ENCODE measurements at regions not wholly inside any gene's neighbourhood (a gene's known extent, or its start where the extent isn't known, plus 50 kb on each side); places are given as distances from the start of the nearest gene placed in this dataset.

- POLR2A ChIA-PET, result no interaction called here
These were observed 433.2 kb upstream of the DEPDC1 start for GRCh38 chr1:68930101-68930500.

DNA sequence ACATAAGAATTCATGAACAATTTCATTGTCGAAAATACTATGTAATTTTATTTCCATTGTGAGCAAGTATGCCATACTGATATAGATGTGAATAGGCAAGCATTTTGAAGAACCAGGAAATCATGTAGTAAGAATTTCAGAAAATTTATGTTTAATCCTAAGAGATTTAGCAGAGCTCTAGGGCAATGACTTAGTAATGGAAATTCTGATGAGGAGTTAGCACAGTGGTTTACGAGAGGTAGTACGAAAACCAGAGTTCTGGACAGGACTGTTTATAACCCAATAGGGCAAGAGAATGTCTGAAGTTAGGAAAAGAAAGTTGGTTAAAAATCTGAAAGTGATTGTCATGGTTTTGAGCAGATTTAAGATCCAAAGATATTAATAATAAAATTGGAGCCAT is 439.6 kb upstream of the DEPDC1 start:
- POLR2A ChIA-PET, result no interaction called here
- TF ChIP-seq CTBP1 (IDR thresholded peaks at IDR 0.05; ENCODE audit: borderline replicate concordance) (no peak), ZNF384 (IDR thresholded peaks at IDR 0.05) (no peak), TARDBP (IDR thresholded peaks at IDR 0.05) (no peak), ELF4 (IDR thresholded peaks at IDR 0.05) (no peak), LEF1 (IDR thresholded peaks at IDR 0.05; ENCODE audit: borderline replicate concordance) (no peak)
- CTCF ChIA-PET, result no interaction called here
- no peak for DNase-seq (ENCODE audit: extremely low spot score)

More at GRCh38 chr1:68930101-68930500, 433.2 kb upstream of the DEPDC1 start:
- CTCF ChIA-PET, result no interaction called here
- TF ChIP-seq HDGF (IDR thresholded peaks at IDR 0.05; ENCODE audit: borderline replicate concordance), result no peak
- no peak for TF ChIP-seq L3MBTL2 (conservative IDR thresholded peaks at IDR 0.05)
- TF ChIP-seq FOXK2 (IDR thresholded peaks at IDR 0.05), result no peak
- TF ChIP-seq SP1 (IDR thresholded peaks at IDR 0.05), result no peak
- TF ChIP-seq CTBP1 (IDR thresholded peaks at IDR 0.05; ENCODE audit: borderline replicate concordance), result no peak
- TF ChIP-seq FOXM1 (IDR thresholded peaks at IDR 0.05; ENCODE audit: borderline replicate concordance), result no peak
- no peak for TF ChIP-seq LEF1 (IDR thresholded peaks at IDR 0.05; ENCODE audit: borderline replicate concordance)
- TF ChIP-seq ELF4 (IDR thresholded peaks at IDR 0.05), result no peak
- DNase-seq (ENCODE audit: extremely low spot score), result no peak

DNA sequence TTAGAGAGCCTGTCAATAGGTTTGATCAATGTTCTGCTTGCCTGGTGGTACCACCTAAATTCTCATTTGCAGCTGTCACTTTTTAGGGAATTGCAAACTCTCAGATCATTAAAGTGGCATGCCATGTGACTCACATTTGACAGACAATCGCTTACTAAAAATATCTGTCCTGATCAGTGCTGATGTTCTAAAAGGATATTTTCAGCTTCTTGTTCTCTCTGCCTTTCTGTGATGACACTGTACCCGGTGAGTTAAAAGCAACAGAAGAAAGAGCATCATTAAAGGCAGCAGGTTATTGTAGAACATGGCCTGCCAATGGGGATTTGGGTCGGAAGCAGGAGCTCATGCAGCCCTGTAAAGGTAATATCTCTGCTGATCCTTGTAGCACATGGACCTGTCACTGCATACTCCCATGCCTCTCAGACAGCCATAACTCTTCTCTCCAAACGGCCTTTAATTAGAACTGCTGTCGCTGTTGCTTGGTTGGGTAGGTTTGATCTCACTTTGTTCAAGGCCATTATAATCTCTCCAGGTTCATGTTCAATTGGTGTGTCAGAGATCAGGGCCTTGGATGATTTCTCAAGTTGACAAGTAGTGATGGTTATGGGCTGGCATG is 441.3 kb upstream of the DEPDC1 start:
- DNase-seq (ENCODE audit: extremely low spot score), result no peak
- CTCF ChIA-PET, result no interaction called here
- TF ChIP-seq FOXM1 (IDR thresholded peaks at IDR 0.05; ENCODE audit: borderline replicate concordance), result no peak
- TF ChIP-seq CTBP1 (IDR thresholded peaks at IDR 0.05; ENCODE audit: borderline replicate concordance), result no peak
- TF ChIP-seq PKNOX1 (IDR thresholded peaks at IDR 0.05), result no peak
- no peak for TF ChIP-seq HDGF (IDR thresholded peaks at IDR 0.05; ENCODE audit: borderline replicate concordance)
- no peak for TF ChIP-seq SP1 (IDR thresholded peaks at IDR 0.05)
- no peak for TF ChIP-seq ELF4 (IDR thresholded peaks at IDR 0.05)
- no peak for TF ChIP-seq NFRKB (IDR thresholded peaks at IDR 0.05)
- TF ChIP-seq LEF1 (IDR thresholded peaks at IDR 0.05; ENCODE audit: borderline replicate concordance), result no peak
- no peak for TF ChIP-seq L3MBTL2 (conservative IDR thresholded peaks at IDR 0.05)
- TF ChIP-seq FOXA1 (IDR thresholded peaks at IDR 0.05), result no peak
- no peak for TF ChIP-seq BHLHE40 (IDR thresholded peaks at IDR 0.05; ENCODE audit: borderline replicate concordance)
- no peak for TF ChIP-seq SUZ12 (IDR thresholded peaks at IDR 0.05)
- TF ChIP-seq ZNF384 (IDR thresholded peaks at IDR 0.05), result no peak
- POLR2A ChIA-PET, result no interaction called here

GRCh38 chr1:68950036-68950435 is 453.2 kb upstream of the DEPDC1 start:
- ChIA-PET POLR2A (no interaction called here), CTCF (no interaction called here)
- no peak for TF ChIP-seq CTBP1 (IDR thresholded peaks at IDR 0.05; ENCODE audit: borderline replicate concordance)
- TF ChIP-seq FOXK2 (IDR thresholded peaks at IDR 0.05), result no peak
- no peak for TF ChIP-seq SUZ12 (IDR thresholded peaks at IDR 0.05)
- no peak for DNase-seq (ENCODE audit: extremely low spot score)

GRCh38 chr1:68953311-68953710 is 456.4 kb upstream of the DEPDC1 start:
- CTCF ChIA-PET, result interaction anchor here (0.5 kb wide), 1 partner anchor 845 kb away, joined by 3 read pairs; no protein-coding TSS in a partner anchor
- TF ChIP-seq TARDBP (IDR thresholded peaks at IDR 0.05) (no peak), CTBP1 (IDR thresholded peaks at IDR 0.05; ENCODE audit: borderline replicate concordance) (no peak), FOXK2 (IDR thresholded peaks at IDR 0.05) (no peak), L3MBTL2 (conservative IDR thresholded peaks at IDR 0.05) (no peak), BHLHE40 (IDR thresholded peaks at IDR 0.05; ENCODE audit: borderline replicate concordance) (no peak), SUZ12 (IDR thresholded peaks at IDR 0.05) (no peak), LEF1 (IDR thresholded peaks at IDR 0.05; ENCODE audit: borderline replicate concordance) (no peak), SP1 (IDR thresholded peaks at IDR 0.05) (no peak), HDGF (IDR thresholded peaks at IDR 0.05; ENCODE audit: borderline replicate concordance) (no peak), PKNOX1 (IDR thresholded peaks at IDR 0.05) (no peak), NFRKB (IDR thresholded peaks at IDR 0.05) (no peak)
- POLR2A ChIA-PET, result no interaction called here
- no peak for DNase-seq (ENCODE audit: extremely low spot score)

DNA sequence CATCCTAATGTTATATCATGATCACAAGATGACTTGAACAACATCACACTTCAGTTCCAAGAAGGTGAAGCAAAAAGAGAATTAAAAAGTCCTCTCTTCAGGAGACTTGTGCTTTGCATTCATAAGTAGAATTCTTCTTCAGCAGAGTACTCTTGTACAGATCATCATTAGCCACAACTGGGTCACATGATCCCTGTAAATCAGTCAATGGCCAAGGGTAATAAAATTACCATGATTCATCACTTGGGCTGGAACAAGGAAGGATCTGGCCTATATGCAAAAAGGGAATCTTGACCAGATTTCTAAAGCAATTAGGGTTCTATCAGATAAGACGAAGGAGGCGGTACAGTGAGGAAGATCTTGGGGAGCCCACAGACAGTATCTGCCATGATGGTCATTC is 458.0 kb upstream of the DEPDC1 start:
- ChIA-PET CTCF (no interaction called here), POLR2A (no interaction called here)
- TF ChIP-seq FOXM1 (IDR thresholded peaks at IDR 0.05; ENCODE audit: borderline replicate concordance) (no peak), SP1 (IDR thresholded peaks at IDR 0.05) (no peak), PKNOX1 (IDR thresholded peaks at IDR 0.05) (peak; percentile 31; the same call in 1 of the 2 replicates)
- DNase-seq (ENCODE audit: extremely low spot score), result peak; percentile 14

- CTCF ChIA-PET, result no interaction called here
- TF ChIP-seq PKNOX1 (IDR thresholded peaks at IDR 0.05) (no peak), NFRKB (IDR thresholded peaks at IDR 0.05) (no peak), ZNF384 (IDR thresholded peaks at IDR 0.05) (no peak), FOXA1 (IDR thresholded peaks at IDR 0.05) (no peak), FOXM1 (IDR thresholded peaks at IDR 0.05; ENCODE audit: borderline replicate concordance) (no peak), HDGF (IDR thresholded peaks at IDR 0.05; ENCODE audit: borderline replicate concordance) (no peak)
- POLR2A ChIA-PET, result no interaction called here
- no peak for DNase-seq (ENCODE audit: extremely low spot score)
These were observed 458.5 kb upstream of the DEPDC1 start for GRCh38 chr1:68955424-68955823.

Measured in HEK293T (cell line).